ENCODE measurements at regions not wholly inside any gene's neighbourhood (a gene's known extent, or its start where the extent isn't known, plus 50 kb on each side); places are given as distances from the start of the nearest gene placed in this dataset.

- no peak for TF ChIP-seq CTCF (IDR thresholded peaks at IDR 0.05)
- no peak for TF ChIP-seq POLR2A (IDR thresholded peaks at IDR 0.05; ENCODE audit: low read length)
- TF ChIP-seq USF2 (IDR thresholded peaks at IDR 0.05) = no peak
- no peak for TF ChIP-seq MAX (IDR thresholded peaks at IDR 0.05)
- TF ChIP-seq EP300 (IDR thresholded peaks at IDR 0.05) = no peak
Measured at GRCh38 chr2:12453731-12454130, 263.0 kb upstream of the TRIB2 start.

Data from A549 (cell line).